Esophagus squamous epithelium (tissue), 4 donors: ENCODE measurements at regions not wholly inside any gene's neighbourhood (a gene's known extent, or its start where the extent isn't known, plus 50 kb on each side); places are given as distances from the start of the nearest gene placed in this dataset.

ENCODE experiments used
- POLR2A ChIP-seq, 4 donors: fragments of 450-650 bp; IDR thresholded peaks; one replicate each; pipeline ENCODE4 v1.6.1; 2017; ENCODE audit warnings: antibody characterized with exemption in 4 of 4, mild to moderate bottlenecking in 4 of 4, moderate library complexity in 3 of 4
- TF ChIP-seq, protein P1 (sequence below), 6 experiments: fragments of 450-650 bp in 4 of 6; fragments of 200-600 bp in 2 of 6; sonication (generic) in 2 of 6; IDR thresholded peaks; one replicate each; pipeline ENCODE4 v1.5.1; 2016 to 2019; ENCODE audit warnings: antibody characterized with exemption in 6 of 6, mild to moderate bottlenecking in 4 of 6, moderate library complexity in 4 of 6

DNA sequence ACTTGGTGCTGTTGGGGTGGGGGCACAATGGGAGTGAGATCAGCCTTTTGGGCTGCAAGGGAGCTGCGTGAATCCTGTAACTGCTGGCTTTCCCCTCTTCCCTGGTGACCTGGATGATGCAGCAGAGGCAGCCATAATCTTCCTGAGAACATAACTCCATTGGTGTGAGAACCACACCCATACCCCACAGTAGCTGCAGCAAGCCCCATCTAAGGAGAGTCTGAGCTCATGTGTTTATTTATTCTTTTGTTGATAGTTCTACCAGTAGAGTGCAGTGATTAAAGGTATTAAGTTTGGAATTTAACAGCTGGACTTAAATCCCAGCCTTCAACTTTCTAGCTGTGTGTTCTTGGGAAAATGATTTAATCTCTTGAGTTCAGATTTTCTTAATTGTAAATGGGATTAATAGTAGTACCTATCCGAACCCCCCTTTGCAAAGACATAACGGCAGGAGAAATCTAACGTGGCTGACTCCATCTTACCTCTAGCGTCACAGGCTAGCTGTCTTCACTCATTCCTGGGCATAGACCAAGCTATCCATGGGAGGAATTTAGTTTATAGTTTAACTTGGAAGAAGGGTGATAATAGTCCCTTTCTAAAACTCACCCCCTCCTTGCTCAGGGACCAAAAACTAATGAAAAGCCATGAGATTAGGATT is 385.0 kb upstream of the DDI1 start:
- TF ChIP-seq, protein P1, sequence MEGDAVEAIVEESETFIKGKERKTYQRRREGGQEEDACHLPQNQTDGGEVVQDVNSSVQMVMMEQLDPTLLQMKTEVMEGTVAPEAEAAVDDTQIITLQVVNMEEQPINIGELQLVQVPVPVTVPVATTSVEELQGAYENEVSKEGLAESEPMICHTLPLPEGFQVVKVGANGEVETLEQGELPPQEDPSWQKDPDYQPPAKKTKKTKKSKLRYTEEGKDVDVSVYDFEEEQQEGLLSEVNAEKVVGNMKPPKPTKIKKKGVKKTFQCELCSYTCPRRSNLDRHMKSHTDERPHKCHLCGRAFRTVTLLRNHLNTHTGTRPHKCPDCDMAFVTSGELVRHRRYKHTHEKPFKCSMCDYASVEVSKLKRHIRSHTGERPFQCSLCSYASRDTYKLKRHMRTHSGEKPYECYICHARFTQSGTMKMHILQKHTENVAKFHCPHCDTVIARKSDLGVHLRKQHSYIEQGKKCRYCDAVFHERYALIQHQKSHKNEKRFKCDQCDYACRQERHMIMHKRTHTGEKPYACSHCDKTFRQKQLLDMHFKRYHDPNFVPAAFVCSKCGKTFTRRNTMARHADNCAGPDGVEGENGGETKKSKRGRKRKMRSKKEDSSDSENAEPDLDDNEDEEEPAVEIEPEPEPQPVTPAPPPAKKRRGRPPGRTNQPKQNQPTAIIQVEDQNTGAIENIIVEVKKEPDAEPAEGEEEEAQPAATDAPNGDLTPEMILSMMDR (IDR thresholded peaks at IDR 0.05) = no peak
- no peak for TF ChIP-seq POLR2A (IDR thresholded peaks at IDR 0.05)
